ENCODE measurements at regions not wholly inside any gene's neighbourhood (a gene's known extent, or its start where the extent isn't known, plus 50 kb on each side); places are given as distances from the start of the nearest gene placed in this dataset.

GRCh38 chr12:75805905-75806304 lies 225.7 kb downstream of the PHLDA1 start:
- DNase-seq (ENCODE audit: low spot score) (no peak), ATAC-seq (no peak)
- Mint-ChIP-seq H3K36me3 (peaks cover 8% of the 10 kb centered on the region), H3K27me3 (ENCODE audit: low read depth) (no peaks in the 10 kb centered on the region), H3K27ac (no peak overlapping the region), H3K4me1 (peaks cover 22% of the 10 kb centered on the region), H3K4me3 (no peak overlapping the region), H3K9me3 (peaks cover 37% of the 10 kb centered on the region)
- CTCF ChIA-PET, result interaction anchor here (0.8 kb wide), 1 partner anchor 8 kb away, joined by 4 read pairs; no protein-coding TSS in a partner anchor
- POLR2A ChIA-PET, result no interaction called here
- TF ChIP-seq IRF2 (CRISPR knock-in tag; IDR thresholded peaks at IDR 0.05; ENCODE audit: borderline replicate concordance, low read depth) (no peak), GABPB1 (CRISPR knock-in tag; IDR thresholded peaks at IDR 0.05) (no peak), RELA (CRISPR knock-in tag; IDR thresholded peaks at IDR 0.05; ENCODE audit: borderline replicate concordance) (no peak)

- POLR2A ChIA-PET, result no interaction called here
- CTCF ChIA-PET, result no interaction called here
Observed at GRCh38 chr12:75805320-75805719, 226.3 kb downstream of the PHLDA1 start.

GRCh38 chr12:75798136-75798926 lies 233.2 kb downstream of the PHLDA1 start:
- DNase-seq (ENCODE audit: low spot score) (no peak), ATAC-seq (no peak)
- ChIA-PET POLR2A (no interaction called here), CTCF (interaction anchor here (0.9 kb wide), 1 partner anchor 8 kb away, joined by 4 read pairs; no protein-coding TSS in a partner anchor)
- H3K27me3 Mint-ChIP-seq (ENCODE audit: low read depth), result no peaks in the 10 kb centered on the region
- H3K4me3 Mint-ChIP-seq, result no peak overlapping the region
- H3K27ac Mint-ChIP-seq, result no peak overlapping the region
- H3K9me3 Mint-ChIP-seq, result peaks cover 6% of the 10 kb centered on the region
- H3K4me1 Mint-ChIP-seq, result no peaks in the 10 kb centered on the region
- H3K36me3 Mint-ChIP-seq, result no peaks in the 10 kb centered on the region
- TF ChIP-seq SP1 (CRISPR knock-in tag; conservative IDR thresholded peaks at IDR 0.05), result no peak
- no peak for TF ChIP-seq SMAD4 (CRISPR knock-in tag; IDR thresholded peaks at IDR 0.05)
- no peak for TF ChIP-seq CBFB (CRISPR knock-in tag; IDR thresholded peaks at IDR 0.05; ENCODE audit: low read depth)
- no peak for TF ChIP-seq PRDM15 (CRISPR knock-in tag; IDR thresholded peaks at IDR 0.05)
- TF ChIP-seq CDX4 (CRISPR knock-in tag; IDR thresholded peaks at IDR 0.05; ENCODE audit: borderline replicate concordance), result no peak
- no peak for TF ChIP-seq AR (CRISPR knock-in tag; IDR thresholded peaks at IDR 0.05)
- no peak for TF ChIP-seq ZNF671 (CRISPR knock-in tag; IDR thresholded peaks at IDR 0.05)
- no peak for TF ChIP-seq NR2C2 (CRISPR knock-in tag; IDR thresholded peaks at IDR 0.05)
- TF ChIP-seq ZNF416 (CRISPR knock-in tag; IDR thresholded peaks at IDR 0.05), result no peak

More at GRCh38 chr12:75805320-75805719, 226.3 kb downstream of the PHLDA1 start:
- TF ChIP-seq RORB (CRISPR knock-in tag; IDR thresholded peaks at IDR 0.05) (no peak), CREM (CRISPR knock-in tag; IDR thresholded peaks at IDR 0.05) (no peak), ZSCAN18 (CRISPR knock-in tag; IDR thresholded peaks at IDR 0.05) (no peak), CDX4 (CRISPR knock-in tag; IDR thresholded peaks at IDR 0.05; ENCODE audit: borderline replicate concordance) (no peak), ZNF219 (CRISPR knock-in tag; IDR thresholded peaks at IDR 0.05; ENCODE audit: borderline replicate concordance) (no peak), MXD4 (CRISPR knock-in tag; IDR thresholded peaks at IDR 0.05; ENCODE audit: borderline replicate concordance) (no peak), ZMAT4 (CRISPR knock-in tag; IDR thresholded peaks at IDR 0.05) (no peak)
- Mint-ChIP-seq H3K36me3 (peaks cover 8% of the 10 kb centered on the region), H3K4me1 (peaks cover 17% of the 10 kb centered on the region), H3K9me3 (peaks cover 37% of the 10 kb centered on the region), H3K27me3 (ENCODE audit: low read depth) (no peaks in the 10 kb centered on the region), H3K27ac (no peak overlapping the region), H3K4me3 (no peak overlapping the region)
- ATAC-seq (no peak), DNase-seq (ENCODE audit: low spot score) (no peak)

All from WTC11 (cell line).